ENCODE measurements at regions not wholly inside any gene's neighbourhood (a gene's known extent, or its start where the extent isn't known, plus 50 kb on each side); places are given as distances from the start of the nearest gene placed in this dataset.

DNA sequence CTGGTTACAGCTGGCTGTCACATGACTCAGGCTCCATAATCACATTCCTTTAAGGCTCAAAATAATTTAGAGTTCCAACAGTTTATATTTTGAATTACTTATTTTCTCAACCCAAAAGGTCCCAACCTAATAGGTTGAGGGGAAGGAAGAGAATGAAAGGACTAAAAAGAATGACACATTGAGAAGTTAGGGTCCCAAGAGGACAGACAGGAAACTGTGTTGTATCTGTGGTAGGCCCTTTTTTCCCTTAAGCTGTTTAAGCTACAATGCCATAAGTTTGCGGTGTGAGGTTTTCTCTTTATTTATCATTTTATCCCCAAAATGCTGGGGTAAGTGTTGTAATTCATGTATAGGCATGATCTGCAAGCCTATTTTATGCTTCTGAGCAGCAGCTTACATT is 290.2 kb downstream of the ZNF674 start:
- in situ Hi-C loops (cut with MboI; ENCODE audit: low pct_unique_long_range_greater_than_20kb, low sequenced_read_pairs, unreplicated experiment) = no loop called here
- TF ChIP-seq, protein P1, sequence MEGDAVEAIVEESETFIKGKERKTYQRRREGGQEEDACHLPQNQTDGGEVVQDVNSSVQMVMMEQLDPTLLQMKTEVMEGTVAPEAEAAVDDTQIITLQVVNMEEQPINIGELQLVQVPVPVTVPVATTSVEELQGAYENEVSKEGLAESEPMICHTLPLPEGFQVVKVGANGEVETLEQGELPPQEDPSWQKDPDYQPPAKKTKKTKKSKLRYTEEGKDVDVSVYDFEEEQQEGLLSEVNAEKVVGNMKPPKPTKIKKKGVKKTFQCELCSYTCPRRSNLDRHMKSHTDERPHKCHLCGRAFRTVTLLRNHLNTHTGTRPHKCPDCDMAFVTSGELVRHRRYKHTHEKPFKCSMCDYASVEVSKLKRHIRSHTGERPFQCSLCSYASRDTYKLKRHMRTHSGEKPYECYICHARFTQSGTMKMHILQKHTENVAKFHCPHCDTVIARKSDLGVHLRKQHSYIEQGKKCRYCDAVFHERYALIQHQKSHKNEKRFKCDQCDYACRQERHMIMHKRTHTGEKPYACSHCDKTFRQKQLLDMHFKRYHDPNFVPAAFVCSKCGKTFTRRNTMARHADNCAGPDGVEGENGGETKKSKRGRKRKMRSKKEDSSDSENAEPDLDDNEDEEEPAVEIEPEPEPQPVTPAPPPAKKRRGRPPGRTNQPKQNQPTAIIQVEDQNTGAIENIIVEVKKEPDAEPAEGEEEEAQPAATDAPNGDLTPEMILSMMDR (IDR thresholded peaks at IDR 0.05; ENCODE audit: extremely low read depth, insufficient read depth, missing control alignments) = no peak
- DNase-seq (ENCODE audit: low spot score) = no peak

DNA sequence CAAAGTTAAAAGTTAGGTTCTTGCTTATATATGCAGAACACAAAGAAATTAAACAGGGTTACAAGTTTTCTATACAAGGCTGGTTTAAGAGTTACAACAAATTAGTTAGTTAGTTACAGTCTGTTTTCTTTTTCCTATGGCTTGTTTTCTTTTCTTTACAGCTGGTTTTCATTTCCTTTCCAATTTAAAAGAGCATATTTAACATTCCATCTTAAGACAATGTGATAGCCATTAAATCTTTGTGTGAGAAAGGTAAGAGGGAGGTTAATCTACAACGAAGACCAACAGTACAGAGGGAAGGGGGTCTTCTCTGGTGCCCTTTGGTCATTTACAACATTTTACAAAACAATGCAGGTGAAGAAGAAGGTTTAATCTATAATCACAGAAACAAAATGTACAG is 290.6 kb downstream of the ZNF674 start:
- in situ Hi-C loops (cut with MboI; ENCODE audit: low pct_unique_long_range_greater_than_20kb, low sequenced_read_pairs, unreplicated experiment) = no loop called here
- TF ChIP-seq, protein P1 (IDR thresholded peaks at IDR 0.05; ENCODE audit: extremely low read depth, insufficient read depth, missing control alignments) = no peak
- no peak for DNase-seq (ENCODE audit: low spot score)

DNA sequence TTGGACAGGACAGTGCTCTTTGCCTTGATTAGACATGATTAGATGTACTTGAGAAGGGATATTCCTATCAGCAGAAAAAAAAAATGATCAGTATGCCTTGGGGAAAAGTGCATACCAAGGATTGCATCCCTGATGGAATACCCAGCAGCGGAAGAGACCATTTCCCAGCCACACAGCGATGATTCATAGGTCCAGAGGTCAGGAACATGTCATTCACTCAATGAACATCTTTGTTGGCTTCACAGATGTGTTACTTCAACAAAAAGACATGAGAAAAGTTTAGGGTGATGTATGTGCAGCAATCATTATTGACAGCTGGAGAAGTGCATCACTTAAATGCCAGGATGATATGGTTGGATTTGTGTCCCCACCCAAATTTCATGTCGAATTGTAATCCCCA is 293.5 kb downstream of the ZNF674 start:
- in situ Hi-C loops (cut with MboI; ENCODE audit: low pct_unique_long_range_greater_than_20kb, low sequenced_read_pairs, unreplicated experiment) = no loop called here
- TF ChIP-seq, protein P1 (IDR thresholded peaks at IDR 0.05; ENCODE audit: extremely low read depth, insufficient read depth, missing control alignments) = no peak
- DNase-seq (ENCODE audit: low spot score) = no peak

DNA sequence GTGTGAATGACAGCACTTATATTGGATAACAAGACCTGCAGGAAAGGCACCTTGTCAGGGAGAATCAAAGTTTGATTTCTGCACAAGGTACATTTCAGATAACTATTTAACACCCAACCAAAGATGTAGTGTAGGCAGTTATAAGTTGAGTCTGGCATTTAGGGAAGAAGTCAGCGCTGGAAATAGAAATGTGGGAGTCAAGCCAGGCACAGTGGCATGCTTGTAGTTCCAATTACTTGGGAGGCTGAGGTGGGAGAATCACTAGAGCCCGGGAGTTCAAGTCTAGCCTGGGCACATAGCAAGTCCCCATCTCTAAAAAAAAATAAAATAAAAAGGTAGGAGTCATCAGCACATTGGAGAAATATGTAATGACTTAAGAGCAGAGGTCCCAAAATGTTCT is 295.1 kb downstream of the ZNF674 start:
- TF ChIP-seq, protein P1 (IDR thresholded peaks at IDR 0.05; ENCODE audit: extremely low read depth, insufficient read depth, missing control alignments) = no peak
- in situ Hi-C loops (cut with MboI; ENCODE audit: low pct_unique_long_range_greater_than_20kb, low sequenced_read_pairs, unreplicated experiment) = no loop called here
- DNase-seq (ENCODE audit: low spot score) = no peak

DNA sequence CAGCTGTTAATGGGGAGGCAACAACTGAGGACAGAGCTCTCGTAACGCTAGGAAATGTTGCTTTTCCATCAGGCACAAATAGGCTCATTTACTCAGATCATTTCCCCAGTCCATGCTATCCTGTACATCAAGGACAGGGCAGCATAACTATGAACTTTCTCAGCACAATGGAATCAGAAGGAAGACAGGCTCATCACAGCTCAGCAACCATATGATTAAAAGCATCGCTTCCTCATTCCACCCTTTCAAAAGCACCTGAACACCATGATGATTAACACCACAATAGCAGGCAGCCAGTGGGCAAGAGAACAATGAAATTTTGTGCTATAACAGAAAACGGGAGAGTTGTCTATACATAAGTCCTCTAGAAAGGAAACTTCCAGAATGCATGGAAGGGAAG is 297.8 kb downstream of the ZNF674 start:
- in situ Hi-C loops (cut with MboI; ENCODE audit: low pct_unique_long_range_greater_than_20kb, low sequenced_read_pairs, unreplicated experiment) = no loop called here
- no peak for DNase-seq (ENCODE audit: low spot score)
- TF ChIP-seq, protein P1 (IDR thresholded peaks at IDR 0.05; ENCODE audit: extremely low read depth, insufficient read depth, missing control alignments) = no peak

DNA sequence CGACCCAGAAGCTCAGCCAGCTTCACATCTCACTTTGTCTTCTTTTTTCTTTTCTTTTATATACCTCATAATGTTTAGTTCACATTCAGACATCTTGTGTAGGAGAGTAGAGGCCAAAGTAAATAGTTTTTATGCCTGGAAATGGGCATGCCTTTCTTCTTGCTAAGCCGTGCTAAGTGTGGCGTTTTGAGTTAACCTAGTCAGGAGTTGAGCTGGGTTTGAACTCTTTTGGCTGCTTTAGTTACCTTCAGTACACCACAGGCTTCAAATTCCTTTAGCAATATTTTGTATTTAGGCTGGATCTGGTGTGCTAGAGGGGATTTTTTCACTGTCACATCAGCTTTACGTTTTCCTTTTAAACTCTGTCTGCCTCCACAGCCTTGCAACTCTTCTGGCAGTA is 300.8 kb downstream of the ZNF674 start:
- in situ Hi-C loops (cut with MboI; ENCODE audit: low pct_unique_long_range_greater_than_20kb, low sequenced_read_pairs, unreplicated experiment) = no loop called here
- no peak for DNase-seq (ENCODE audit: low spot score)
- TF ChIP-seq, protein P1 (IDR thresholded peaks at IDR 0.05; ENCODE audit: extremely low read depth, insufficient read depth, missing control alignments) = no peak

DNA sequence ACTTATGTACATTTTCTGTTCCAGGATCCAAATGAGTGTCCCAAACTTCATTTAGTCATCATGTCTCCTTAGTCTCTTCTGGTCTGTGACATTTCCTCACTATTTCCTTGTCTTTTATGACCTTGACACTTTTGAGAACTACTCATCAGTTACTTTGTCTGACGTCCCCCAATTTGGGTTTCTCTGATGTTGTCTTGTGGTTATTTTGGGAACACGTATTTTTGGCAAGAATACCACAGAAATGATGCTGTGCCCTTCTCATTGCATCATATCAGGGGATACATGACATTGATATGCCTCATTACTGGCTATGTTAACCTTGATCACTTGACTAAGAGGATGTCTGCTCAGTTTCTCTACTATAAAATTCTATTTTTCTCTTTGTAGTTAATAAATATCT is 308.8 kb downstream of the ZNF674 start:
- in situ Hi-C loops (cut with MboI; ENCODE audit: low pct_unique_long_range_greater_than_20kb, low sequenced_read_pairs, unreplicated experiment) = no loop called here
- DNase-seq (ENCODE audit: low spot score) = no peak
- TF ChIP-seq, protein P1 (IDR thresholded peaks at IDR 0.05; ENCODE audit: extremely low read depth, insufficient read depth, missing control alignments) = no peak
